K562 (cell line): ENCODE measurements at regions not wholly inside any gene's neighbourhood (a gene's known extent, or its start where the extent isn't known, plus 50 kb on each side); places are given as distances from the start of the nearest gene placed in this dataset.

Source experiments
- ATAC-seq: fragments of 200-7000 bp; cut with Tn5 transposase; 3 replicates; pipeline ENCODE4 v1.9.1; 2020; ENCODE audit warnings: moderate library complexity
- BruUV-seq: library from RNA; stranded (reverse); fragments of 400-500 nt; replicated peaks from 2 replicates; lab custom pipeline; 2021; lab: Mats Ljungman, UMichigan
- CTCF ChIA-PET: fragments of 300-600 bp; formaldehyde crosslinking; extraction: SDS; loops from one replicate; lab custom pipeline; 2021; ENCODE audit warnings: low intra/inter-chr PET ratio; lab: Yijun Ruan, JAX
- POLR2A ChIA-PET: fragments of 300-600, 350-650 bp; sonication (Branson Sonifier 250); formaldehyde crosslinking; extraction: SDS; loops from one replicate; lab custom pipeline; 2021; ENCODE audit warnings: antibody characterized with exemption, inconsistent platforms; lab: Yijun Ruan, JAX
- DNase-seq, 4 experiments: peaks; one replicate each; pipeline versions ENCODE4 v3.0.0 to v3.0.0-alpha.2; 2011 to 2018; ENCODE audit warnings: low spot score in 3 of 4, mixed read lengths in 3 of 4; ENCODE audit errors: extremely low read depth in 1 of 4
- FAIRE-seq: peaks from 2 replicates; lab custom pipeline; 2011; peaks lifted over from hg19 to GRCh38; lab: Jason Lieb, UNC
- H2AFZ ChIP-seq: 2 replicates; pipeline ENCODE4 v1.6.0; 2011; ENCODE audit warnings: low read depth, low read length, control low read depth, inconsistent platforms
- H3K27ac ChIP-seq: fragments of 200-600 bp; 3 replicates; pipeline ENCODE4 v1.8.0; 2011; ENCODE audit warnings: low read depth, mild to moderate bottlenecking, control low read depth, inconsistent platforms, low read length, moderate library complexity, mixed read lengths; ENCODE audit errors: extremely low read depth
- H3K27me3 ChIP-seq, 2 experiments: fragments of 300-600 bp in 1 of 2; 2 replicates in 1 of 2; 3 replicates in 1 of 2; pipeline versions ENCODE4 v1.6.0 to v1.8.0; 2011; ENCODE audit warnings: inconsistent platforms in 2 of 2, low read length in 2 of 2, mild to moderate bottlenecking in 1 of 2, mixed read lengths in 1 of 2, moderate library complexity in 1 of 2; ENCODE audit not compliant: control insufficient read depth in 2 of 2, insufficient read depth in 2 of 2
- H3K36me3 ChIP-seq: fragments of 300-600 bp; 3 replicates; pipeline ENCODE4 v1.8.0; 2011; ENCODE audit warnings: mild to moderate bottlenecking, low read length, inconsistent platforms; ENCODE audit not compliant: control insufficient read depth, insufficient read depth
- H3K4me1 ChIP-seq, 2 experiments: fragments of 200-600 bp in 1 of 2; replicated peaks in 1 of 2; 2 replicates in 1 of 2; 3 replicates in 1 of 2; pipeline versions ENCODE4 v1.5.1 to v1.8.0; 2011; ENCODE audit warnings: inconsistent platforms in 2 of 2, low read length in 2 of 2, mild to moderate bottlenecking in 1 of 2, mixed read lengths in 1 of 2, moderate library complexity in 1 of 2; ENCODE audit not compliant: control insufficient read depth in 2 of 2, insufficient read depth in 2 of 2
- H3K4me2 ChIP-seq: 2 replicates; pipeline ENCODE4 v1.6.1; 2011; ENCODE audit warnings: low read length, control low read depth, inconsistent platforms, mixed read lengths; ENCODE audit not compliant: insufficient read depth
- H3K4me3 ChIP-seq: fragments of 200-600 bp; sonication (generic), shearing (Covaris generic); 2 replicates; pipeline ENCODE4 v1.5.1; 2016; ENCODE audit warnings: control low read depth, inconsistent platforms
- H3K79me2 ChIP-seq: fragments of 200-600 bp; 3 replicates; pipeline ENCODE4 v1.8.0; 2011; ENCODE audit warnings: low read length, inconsistent platforms; ENCODE audit not compliant: control insufficient read depth, insufficient read depth
- H3K9ac ChIP-seq, 2 experiments: 2 replicates each; pipeline versions ENCODE4 v1.6.0 to v1.6.1; 2011; ENCODE audit warnings: low read depth in 2 of 2, low read length in 2 of 2, control low read depth in 1 of 2, inconsistent platforms in 1 of 2, mild to moderate bottlenecking in 1 of 2, mixed read lengths in 1 of 2; ENCODE audit not compliant: insufficient read depth in 1 of 2
- H3K9me1 ChIP-seq: one replicate; pipeline ENCODE4 v1.6.0; 2011; ENCODE audit warnings: inconsistent platforms, mild to moderate bottlenecking, low read length, moderate library complexity; ENCODE audit not compliant: control insufficient read depth, insufficient read depth
- H3K9me3 ChIP-seq: replicated peaks from 2 replicates; pipeline ENCODE4 v1.5.1; 2011; ENCODE audit warnings: low read depth, low read length, inconsistent platforms; ENCODE audit not compliant: control insufficient read depth, insufficient read depth
- H4K20me1 ChIP-seq: replicated peaks from 2 replicates; pipeline ENCODE4 v1.6.1; 2011; ENCODE audit warnings: low read length, inconsistent platforms, mixed read lengths; ENCODE audit not compliant: control insufficient read depth, insufficient read depth
- ADNP ChIP-seq: fragments of 200-800 bp; sonication (Bioruptor generic); IDR thresholded peaks from 2 replicates; pipeline ENCODE4 v1.6.1; 2016; ENCODE audit warnings: missing genetic modification characterization, missing compliant biosample characterization
- ASH1L ChIP-seq: fragments of 450-650 bp; IDR thresholded peaks from 2 replicates; pipeline ENCODE4 v1.6.1; 2018; ENCODE audit warnings: borderline replicate concordance, mild to moderate bottlenecking, low read depth; ENCODE audit not compliant: partially characterized antibody
- BACH1 ChIP-seq: fragments of 200-800 bp; sonication (Bioruptor generic); IDR thresholded peaks from 2 replicates; pipeline ENCODE4 v1.6.1; 2016; ENCODE audit warnings: missing genetic modification characterization, missing compliant biosample characterization
- BDP1 ChIP-seq: IDR thresholded peaks from 3 replicates; pipeline ENCODE4 v1.6.1; 2011; ENCODE audit not compliant: insufficient read length, insufficient read depth
- CSDE1 ChIP-seq, 2 experiments: fragments of 450-650 bp; IDR thresholded peaks; 2 replicates each; pipeline ENCODE4 v1.6.1; 2016; ENCODE audit warnings: mild to moderate bottlenecking in 1 of 2
- FOSL1 ChIP-seq: fragments of 200-800 bp; sonication (Bioruptor generic); conservative IDR thresholded peaks from 2 replicates; pipeline ENCODE4 v1.6.1; 2016; ENCODE audit warnings: missing genetic modification characterization, missing compliant biosample characterization
- KLF13 ChIP-seq: fragments of 450-650 bp; IDR thresholded peaks from 2 replicates; pipeline ENCODE4 v1.6.1; 2016; ENCODE audit warnings: missing genetic modification characterization, low read depth, mild to moderate bottlenecking, missing compliant biosample characterization, moderate library complexity, borderline replicate concordance
- POLR2AphosphoS2 ChIP-seq: IDR thresholded peaks from 2 replicates; pipeline ENCODE4 v1.6.1; 2012; ENCODE audit warnings: low read length, improper control_type of control experiment
- SIRT6 ChIP-seq: IDR thresholded peaks from one replicate; pipeline ENCODE4 v1.6.1; 2012; ENCODE audit warnings: low read depth, mild to moderate bottlenecking, control low read depth, inconsistent platforms, low read length, moderate library complexity
- YBX1 ChIP-seq: fragments of 450-650 bp; IDR thresholded peaks from 2 replicates; pipeline ENCODE4 v1.7.1; 2016; ENCODE audit warnings: mild to moderate bottlenecking
- ZFPM2 ChIP-seq: fragments of 250-450 bp; sonication (Bioruptor Pico); IDR thresholded peaks from 2 replicates; pipeline ENCODE4 v1.5.1; 2022; ENCODE audit warnings: mild to moderate bottlenecking
- ZNF324 ChIP-seq: fragments of 250-450 bp; sonication (Bioruptor Pico); IDR thresholded peaks from 2 replicates; pipeline ENCODE4 v1.4.0; 2020; ENCODE audit warnings: mild to moderate bottlenecking
- ZNF395 ChIP-seq: fragments of 200-800 bp; sonication (Bioruptor generic); IDR thresholded peaks from 2 replicates; pipeline ENCODE4 v1.6.1; 2017; ENCODE audit warnings: missing genetic modification characterization, missing compliant biosample characterization
- ZNF609 ChIP-seq: sonication (generic); formaldehyde crosslinking; IDR thresholded peaks from 2 replicates; pipeline ENCODE4 v1.8.1; 2023; ENCODE audit warnings: missing genetic modification reagents, mild to moderate bottlenecking, borderline replicate concordance
- WGBS: fragments of 100-300 bp; shearing (Covaris generic); methylation state at CpG from one replicate; pipeline ENCODE4 v1.1.6; 2016; ENCODE audit warnings: low coverage, mixed read lengths; ENCODE audit not compliant: insufficient coverage; ENCODE audit errors: missing lambda C conversion rate; 5-methylcytosine and 5-hydroxymethylcytosine counted together
- in situ Hi-C: fragments of 300-500 bp; cut with MboI; formaldehyde crosslinking; loops from 4 replicates; pipeline ENCODE4 v1.15.0; 2018; ENCODE audit warnings: inconsistent platforms, mixed read lengths
- intact Hi-C: fragments of 100-400 bp; cut with micrococcal nuclease; formaldehyde crosslinking; loops from 2 replicates; pipeline ENCODE4 v1.14.2; 2022

- H3K4me1 ChIP-seq, result peaks cover 0 to 10% of the 10 kb centered on the region in 2 experiments; a peak in 3 of 5 replicates
- peaks cover 15 to 63% of the 10 kb centered on the region in 2 experiments; a peak in 4 of 5 replicates for H3K27me3 ChIP-seq
- no peak for DNase-seq
- peak overlapping the region; percentile 3; the same call in 1 of the 2 replicates for H2AFZ ChIP-seq
- no TSS peak for BruUV-seq
- H3K27ac ChIP-seq, result no peak overlapping the region
- H3K4me2 ChIP-seq, result no peak overlapping the region
- ATAC-seq, result peak; percentile 44
- in situ Hi-C loops (no loop called here), intact Hi-C loops (loop anchor here (5.0 to 10.0 kb wide), 2 partner anchors 403 to 510 kb away; no protein-coding TSS in a partner anchor)
- no peaks in the 10 kb centered on the region for H3K9me3 ChIP-seq
- WGBS, result 19% methylated on average over 20 of the region's 20 CpGs
- H3K4me3 ChIP-seq, result no peak overlapping the region
- H3K36me3 ChIP-seq, result no peaks in the 10 kb centered on the region
- H3K9ac ChIP-seq, result no peak overlapping the region
- H4K20me1 ChIP-seq, result no peaks in the 10 kb centered on the region; the same call in 1 of the 2 replicates
- ChIA-PET CTCF (interaction anchor here (1.0 kb wide), 1 partner anchor 511 kb away, joined by 3 read pairs; no protein-coding TSS in a partner anchor), POLR2A (interaction anchor here (0.6 to 1.0 kb wide), 2 partner anchors 141 to 320 kb away, joined by 3 to 5 read pairs; no protein-coding TSS in a partner anchor)
- H3K79me2 ChIP-seq, result no peaks in the 10 kb centered on the region
- TF ChIP-seq BACH1 (tag) (no peak), KLF13 (no peak), ZNF395 (CRISPR knock-in tag) (no peak), ZFPM2 (no peak), YBX1 (no peak), SIRT6 (no peak), ADNP (tag) (no peak), FOSL1 (tag) (no peak), CSDE1 (IDR thresholded peaks at IDR 0.05) (no peak), ZNF609 (no peak), ZNF324 (no peak), POLR2AphosphoS2 (no peak), ASH1L (no peak), BDP1 (no peak)
- H3K9me1 ChIP-seq, result no peaks in the 10 kb centered on the region
- no peak for FAIRE-seq
Measured at GRCh38 chr1:175887521-175887920, 144.1 kb upstream of the TNR start.
